Femur (tissue), 1 donor: ENCODE measurements at regions not wholly inside any gene's neighbourhood (a gene's known extent, or its start where the extent isn't known, plus 50 kb on each side); places are given as distances from the start of the nearest gene placed in this dataset.

Experiments
- DNase-seq: peaks from one replicate; pipeline ENCODE4 v3.0.0-alpha.2; 2017

DNA sequence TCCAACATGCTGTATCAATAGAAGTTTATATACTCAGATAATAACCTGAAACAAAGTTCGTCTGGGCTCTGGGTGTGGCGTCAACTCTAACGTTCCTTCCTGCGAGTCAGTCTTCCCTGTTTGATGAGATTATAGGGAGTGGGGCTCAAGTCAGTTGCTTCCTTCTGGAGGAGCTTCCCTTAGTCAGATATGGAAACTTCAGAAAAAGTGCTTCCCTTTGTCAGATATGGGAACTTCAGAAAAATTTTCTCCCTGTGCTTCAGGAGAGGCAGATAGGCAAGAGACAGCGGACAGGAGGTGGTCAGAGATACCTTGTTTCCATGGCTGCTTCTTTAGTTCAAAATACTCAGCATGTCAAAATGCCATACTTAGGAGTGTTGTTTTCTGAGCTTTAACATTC, 51.1 kb upstream of the PRDX6 start:
- no peak for DNase-seq

DNA sequence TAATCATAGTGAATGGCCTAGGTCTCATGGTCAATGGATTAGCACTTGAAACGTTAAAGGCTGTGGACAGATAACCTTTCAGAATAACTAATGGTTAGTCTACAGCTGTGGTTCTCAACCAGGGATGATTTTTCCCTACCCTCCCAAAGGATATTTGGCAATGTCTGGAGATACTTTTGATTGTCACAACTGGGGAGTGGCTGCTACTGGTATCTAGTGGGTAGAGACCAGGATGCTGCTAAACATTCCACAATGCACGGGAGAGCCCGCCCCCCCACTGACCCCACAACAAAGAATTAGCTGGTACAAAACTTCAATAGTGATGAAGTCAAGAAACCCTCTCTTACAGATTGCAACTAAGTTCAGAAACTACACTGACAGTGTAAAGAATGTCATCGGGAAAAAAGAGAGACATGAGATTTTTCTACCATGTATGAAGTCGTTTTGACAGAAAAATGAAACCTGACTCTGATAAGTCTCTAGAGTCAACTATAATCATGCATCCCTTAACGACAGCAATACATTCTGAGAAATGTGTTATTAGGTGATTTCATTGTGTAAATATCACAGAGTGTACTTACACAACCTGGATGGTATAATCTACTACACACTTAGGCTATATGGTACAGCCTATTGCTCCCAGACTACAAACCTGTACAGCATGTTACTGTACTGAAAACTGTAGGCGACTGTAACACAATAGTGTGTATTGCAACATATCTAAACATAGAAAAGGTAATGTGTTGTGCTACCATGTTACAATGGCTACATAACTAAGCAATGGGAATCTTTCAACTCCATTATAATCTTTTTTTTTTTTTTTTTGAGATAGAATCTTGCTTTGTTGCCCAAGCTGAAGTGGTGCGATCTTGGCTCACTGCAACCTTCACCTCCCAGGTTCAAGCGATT, 49.7 kb upstream of the PRDX6 start:
- DNase-seq: no peak
